Adrenal gland (tissue), 9 donors: ENCODE measurements at regions not wholly inside any gene's neighbourhood (a gene's known extent, or its start where the extent isn't known, plus 50 kb on each side); places are given as distances from the start of the nearest gene placed in this dataset.
"Not testable (repeated sequence)": the region's sequence is repeated elsewhere in the genome, so short reads cannot be mapped to it uniquely, and the experiment has no call there.

Experiments used
- DNase-seq, 7 donors: peaks; one replicate each; pipeline ENCODE4 v3.0.0-alpha.2; 2019 to 2020
- H3K27ac ChIP-seq, 5 donors: fragments of 200-600 bp; sonication (generic) in 4 of 5; 1 replicate in 3 of 5; 2 replicates in 2 of 5; pipeline versions ENCODE4 v1.5.1 to v1.8.0; 2016 to 2020; ENCODE audit warnings: mild to moderate bottlenecking in 1 of 5
- H3K27me3 ChIP-seq: fragments of 200-600 bp; 2 replicates; pipeline ENCODE4 v1.8.0; 2021
- H3K36me3 ChIP-seq, 2 donors: fragments of 200-600 bp; replicated peaks in 1 of 2; 1 replicate in 1 of 2; 2 replicates in 1 of 2; pipeline versions ENCODE4 v1.5.1 to v1.8.0; 2018 to 2022
- H3K4me1 ChIP-seq, 2 donors: fragments of 200-600 bp; replicated peaks in 1 of 2; 1 replicate in 1 of 2; 2 replicates in 1 of 2; pipeline versions ENCODE4 v1.5.1 to v1.8.0; 2018 to 2021
- H3K4me3 ChIP-seq, 4 donors: fragments of 200-600 bp; sonication (generic) in 3 of 4; one replicate each; pipeline ENCODE4 v1.5.1; 2016 to 2018
- H3K9me3 ChIP-seq, 3 donors: fragments of 200-600 bp; sonication (generic) in 1 of 3; replicated peaks in 1 of 3; 1 replicate in 2 of 3; 2 replicates in 1 of 3; pipeline versions ENCODE4 v1.5.1 to v1.8.0; 2016 to 2021
- CTCF ChIP-seq, 6 experiments: fragments of 450-650 bp in 4 of 6; fragments of 200-600 bp in 2 of 6; sonication (generic) in 1 of 6; IDR thresholded peaks; 1 replicate in 5 of 6; 2 replicates in 1 of 6; pipeline versions ENCODE4 v1.5.1 to v1.8.0; 2016 to 2021; ENCODE audit warnings: antibody characterized with exemption in 6 of 6, mild to moderate bottlenecking in 2 of 6, moderate library complexity in 1 of 6
- POLR2A ChIP-seq, 2 donors: fragments of 450-650 bp; IDR thresholded peaks; one replicate each; pipeline ENCODE4 v1.6.1; 2017; ENCODE audit warnings: antibody characterized with exemption in 2 of 2, mild to moderate bottlenecking in 2 of 2, moderate library complexity in 1 of 2
- WGBS, 4 donors: extraction: QIAGEN DNeasy Blood & Tissue Kit in 2 of 4; methylation state at CpG; one replicate each; pipeline versions ENCODE4 v1.1.5 to v1.1.7; 2013 to 2017; 5-methylcytosine and 5-hydroxymethylcytosine counted together
- intact Hi-C, 2 donors: fragments of 100-400 bp; cut with DNase I; formaldehyde crosslinking; loops; one replicate each; pipeline versions ENCODE4 v1.14.1 to v1.15.0; 2022 to 2023
- donor health status: healthy with polysubstance abuse.
- donor health status: Bipolar disorder and iron deficiency.
- donor health status: DM: yes; HTN: yes; CAD: no.
- donor health status: DM: no; HTN: no; CAD: no.
- donor health status: DM: no; HTN: no; CAD: no.

GRCh38 chrX:148080593-148080992 is 99.5 kb downstream of the FMR1NB start:
- Histone ChIP-seq H3K4me3 (no peak overlapping the region), H3K27ac (no peak overlapping the region), H3K27me3 (no peaks in the 10 kb centered on the region), H3K36me3 (no peaks in the 10 kb centered on the region), H3K9me3 (no peaks in the 10 kb centered on the region), H3K4me1 (no peaks in the 10 kb centered on the region)
- intact Hi-C loops, result no loop called here
- no peak for DNase-seq
- 35 to 53% (median 40%) methylated on average over 2 of the region's 2 CpGs for WGBS, 4 donors
- TF ChIP-seq CTCF (IDR thresholded peaks at IDR 0.05) (no peak), POLR2A (IDR thresholded peaks at IDR 0.05) (no peak)

- 7 to 13% (median 9%) methylated on average over 1 of the region's 1 CpG for WGBS, 4 donors
- H3K9me3 ChIP-seq, result no peaks in the 10 kb centered on the region
- no peaks in the 10 kb centered on the region for H3K27me3 ChIP-seq
- H3K4me1 ChIP-seq, result no peaks in the 10 kb centered on the region
- no peak overlapping the region for H3K4me3 ChIP-seq
- H3K27ac ChIP-seq, result no peak overlapping the region
- intact Hi-C loops, result no loop called here
- no peaks in the 10 kb centered on the region for H3K36me3 ChIP-seq
- TF ChIP-seq POLR2A (IDR thresholded peaks at IDR 0.05) (no peak), CTCF (IDR thresholded peaks at IDR 0.05) (no peak)
- no peak for DNase-seq
Measured at GRCh38 chrX:148084611-148085010, 103.5 kb downstream of the FMR1NB start.

- no peaks in the 10 kb centered on the region for H3K4me1 ChIP-seq
- H3K36me3 ChIP-seq, result no peaks in the 10 kb centered on the region
- TF ChIP-seq POLR2A (IDR thresholded peaks at IDR 0.05) (no peak), CTCF (IDR thresholded peaks at IDR 0.05) (no peak)
- H3K9me3 ChIP-seq, result no peaks in the 10 kb centered on the region
- no peaks in the 10 kb centered on the region for H3K27me3 ChIP-seq
- intact Hi-C loops, result no loop called here
- H3K27ac ChIP-seq, result no peak overlapping the region
- DNase-seq, result no peak
- H3K4me3 ChIP-seq, result no peak overlapping the region
- WGBS, 4 donors, result 59 to 86% (median 77%) methylated on average over 3 of the region's 3 CpGs
Measured at GRCh38 chrX:148120151-148120550, 139.0 kb downstream of the FMR1NB start.

- intact Hi-C loops, result no loop called here
Measured at GRCh38 chrX:148120999-148121623, 140.0 kb downstream of the FMR1NB start.

GRCh38 chrX:148128872-148129505 is 147.9 kb downstream of the FMR1NB start:
- H3K4me1 ChIP-seq, DNase-seq, H3K36me3 ChIP-seq, H3K4me3 ChIP-seq, intact Hi-C loops, H3K9me3 ChIP-seq, H3K27me3 ChIP-seq, H3K27ac ChIP-seq: not testable (repeated sequence)
- WGBS, 4 donors, result 70 to 95% (median 80%) methylated on average over 8 to 34 of the region's 35 CpGs

More at GRCh38 chrX:148120999-148121623, 140.0 kb downstream of the FMR1NB start:
- no peaks in the 10 kb centered on the region for H3K4me1 ChIP-seq
- H3K27ac ChIP-seq, result no peak overlapping the region
- H3K4me3 ChIP-seq, result no peak overlapping the region
- no peaks in the 10 kb centered on the region for H3K36me3 ChIP-seq
- no peaks in the 10 kb centered on the region for H3K27me3 ChIP-seq
- 41 to 56% (median 48%) methylated on average over 3 of the region's 3 CpGs for WGBS, 4 donors
- DNase-seq, result no peak
- H3K9me3 ChIP-seq, result no peaks in the 10 kb centered on the region
- no peak for TF ChIP-seq POLR2A (IDR thresholded peaks at IDR 0.05)
- no peak for TF ChIP-seq CTCF (IDR thresholded peaks at IDR 0.05)
